ENCODE measurements at regions not wholly inside any gene's neighbourhood (a gene's known extent, or its start where the extent isn't known, plus 50 kb on each side); places are given as distances from the start of the nearest gene placed in this dataset.

- TF ChIP-seq CTCF (IDR thresholded peaks at IDR 0.05; ENCODE audit: insufficient read depth, low read depth, low read length) = no peak
- TF ChIP-seq EZH2 (IDR thresholded peaks at IDR 0.05; ENCODE audit: insufficient read depth, low read length) = no peak
Observed at GRCh38 chr11:19627566-19627965, 85.1 kb upstream of the NAV2 start.
